Skeletal muscle satellite cell (primary cell): ENCODE measurements at regions not wholly inside any gene's neighbourhood (a gene's known extent, or its start where the extent isn't known, plus 50 kb on each side); places are given as distances from the start of the nearest gene placed in this dataset.
"Not testable (repeated sequence)": the region's sequence is repeated elsewhere in the genome, so short reads cannot be mapped to it uniquely, and the experiment has no call there.

Experiments
- H3K27me3 ChIP-seq: 2 replicates; pipeline ENCODE4 v1.7.0; 2013; ENCODE audit warnings: low read length; ENCODE audit not compliant: control insufficient read depth, insufficient read depth
- H3K36me3 ChIP-seq: 2 replicates; pipeline ENCODE4 v1.7.0; 2013; ENCODE audit warnings: mild to moderate bottlenecking, control low read depth, low read length; ENCODE audit not compliant: insufficient read depth
- H3K4me1 ChIP-seq: 2 replicates; pipeline ENCODE4 v1.7.0; 2013; ENCODE audit warnings: low read length; ENCODE audit not compliant: control insufficient read depth, insufficient read depth
- H3K4me2 ChIP-seq: 2 replicates; pipeline ENCODE4 v1.7.0; 2013; ENCODE audit warnings: mild to moderate bottlenecking, low read length
- H3K4me3 ChIP-seq: 2 replicates; pipeline ENCODE4 v1.7.0; 2013; ENCODE audit warnings: low read length
- H3K9ac ChIP-seq: 2 replicates; pipeline ENCODE4 v1.7.0; 2013; ENCODE audit warnings: mild to moderate bottlenecking, low read depth, low read length, moderate library complexity
- H3K9me3 ChIP-seq: replicated peaks from 2 replicates; pipeline ENCODE4 v1.7.0; 2013; ENCODE audit warnings: mild to moderate bottlenecking, control low read depth, low read length

DNA sequence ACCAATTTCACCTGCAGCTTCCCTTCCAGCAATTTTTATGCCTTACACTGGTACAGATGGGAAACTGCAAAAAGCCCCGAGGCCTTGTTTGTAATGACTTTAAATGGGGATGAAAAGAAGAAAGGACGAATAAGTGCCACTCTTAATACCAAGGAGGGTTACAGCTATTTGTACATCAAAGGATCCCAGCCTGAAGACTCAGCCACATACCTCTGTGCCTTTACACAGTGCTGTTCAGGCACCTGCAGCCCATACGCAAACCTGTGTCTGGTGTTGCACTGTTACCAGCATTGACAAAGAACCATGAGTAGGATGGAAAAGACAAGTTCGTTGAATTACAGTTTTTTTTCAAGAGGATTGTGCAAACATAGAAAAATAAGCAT lies 432.0 kb upstream of the OR4E1 start:
- Histone ChIP-seq H3K9me3 (no peaks in the 10 kb centered on the region), H3K4me1 (no peaks in the 10 kb centered on the region), H3K4me2 (no peak overlapping the region), H3K27me3 (peaks cover 14% of the 10 kb centered on the region), H3K4me3 (no peak overlapping the region), H3K36me3 (no peaks in the 10 kb centered on the region), H3K9ac (no peak overlapping the region)

DNA sequence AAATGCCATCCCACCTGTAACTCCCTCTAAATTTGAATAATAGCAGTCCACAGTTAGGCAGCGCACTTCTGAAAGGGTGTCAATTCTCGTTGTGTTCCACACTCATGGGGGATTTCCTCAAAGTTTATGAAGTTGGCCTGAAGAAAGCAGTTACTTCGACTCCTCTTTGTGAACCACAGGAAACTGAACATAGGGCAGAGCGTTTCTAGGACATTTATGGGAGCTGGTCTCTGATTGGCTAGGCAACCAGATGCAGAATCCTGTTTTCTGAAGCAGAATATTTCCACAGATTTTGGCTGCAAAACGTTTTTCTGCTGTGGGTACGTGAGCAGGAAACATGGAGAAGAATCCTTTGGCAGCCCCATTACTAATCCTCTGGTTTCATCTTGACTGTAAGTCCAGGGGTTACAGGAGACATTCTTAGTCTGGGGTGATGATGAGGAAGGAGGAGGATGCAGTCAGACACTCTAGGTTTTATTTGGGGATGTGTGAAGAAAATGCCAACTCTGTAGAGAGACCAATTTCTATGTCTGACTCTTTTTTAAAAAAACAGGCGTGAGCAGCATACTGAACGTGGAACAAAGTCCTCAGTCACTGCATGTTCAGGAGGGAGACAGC lies 431.5 kb upstream of the OR4E1 start:
- Histone ChIP-seq H3K4me3 (no peak overlapping the region), H3K36me3 (no peaks in the 10 kb centered on the region)

DNA sequence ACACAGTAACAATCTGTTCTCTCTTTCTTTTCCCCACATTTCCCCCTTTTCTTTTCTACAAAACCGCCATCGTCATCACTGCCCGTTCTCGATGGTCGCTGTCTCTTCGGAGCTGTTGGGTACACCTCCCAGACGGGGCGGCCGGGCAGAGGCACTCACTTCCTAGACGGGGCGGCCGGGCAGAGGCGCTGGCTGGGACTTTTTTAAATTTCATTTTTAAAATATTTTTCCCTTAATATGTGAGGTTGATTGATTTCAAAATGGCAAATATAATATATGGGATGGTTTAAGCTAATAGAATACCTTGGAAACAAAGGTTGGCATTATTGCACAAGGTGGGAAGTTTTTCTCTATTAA lies 427.1 kb upstream of the OR4E1 start:
- not testable (repeated sequence) for H3K9ac ChIP-seq, H3K4me2 ChIP-seq, H3K4me3 ChIP-seq, H3K36me3 ChIP-seq, H3K9me3 ChIP-seq, H3K4me1 ChIP-seq
- peaks cover 29% of the 10 kb centered on the region for H3K27me3 ChIP-seq

More for the DNA sequence above, 431.5 kb upstream of the OR4E1 start:
- H3K4me2 ChIP-seq, result no peak overlapping the region
- no peak overlapping the region for H3K9ac ChIP-seq
- H3K9me3 ChIP-seq, result no peaks in the 10 kb centered on the region
- H3K4me1 ChIP-seq, result no peaks in the 10 kb centered on the region
- H3K27me3 ChIP-seq, result peaks cover 14% of the 10 kb centered on the region

DNA sequence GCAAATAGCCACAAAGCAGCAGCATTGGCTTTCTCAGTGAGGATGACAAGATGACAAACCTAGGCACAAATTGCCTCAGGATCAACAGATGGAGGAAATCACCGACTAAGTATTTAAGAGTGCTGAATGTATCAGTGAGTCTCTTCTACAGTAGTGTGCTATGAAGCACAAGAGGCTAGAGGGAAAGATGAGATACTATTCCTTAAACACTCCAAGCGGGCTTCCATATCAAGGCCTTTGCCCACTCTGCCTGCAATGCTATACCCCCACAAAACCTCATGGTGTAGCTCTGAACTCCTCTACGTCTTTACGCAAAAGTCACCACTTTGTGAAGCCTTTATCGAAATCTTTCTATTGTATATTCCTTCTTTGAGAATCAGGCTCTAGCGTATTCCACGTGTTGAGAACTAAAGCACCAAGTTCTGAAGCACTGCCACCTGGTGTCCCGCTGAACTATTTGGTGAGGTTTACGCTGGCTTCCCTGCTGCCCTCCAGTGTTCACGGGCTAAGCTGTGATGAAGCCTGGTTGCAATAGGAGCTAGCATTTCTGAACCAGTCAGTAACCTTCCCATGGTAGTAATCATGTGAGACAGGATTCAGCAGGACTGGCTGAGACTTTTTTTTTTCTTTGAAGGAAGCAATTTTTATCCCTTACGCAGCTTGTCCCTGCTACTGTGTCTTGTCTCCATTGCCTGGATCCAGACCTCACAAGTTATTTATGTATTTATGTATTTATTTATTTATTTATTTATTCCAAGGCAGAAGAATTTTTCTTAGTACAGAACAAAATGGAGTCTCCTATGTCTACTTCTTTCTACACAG lies 426.5 kb upstream of the OR4E1 start:
- H3K36me3 ChIP-seq, result no peaks in the 10 kb centered on the region

DNA sequence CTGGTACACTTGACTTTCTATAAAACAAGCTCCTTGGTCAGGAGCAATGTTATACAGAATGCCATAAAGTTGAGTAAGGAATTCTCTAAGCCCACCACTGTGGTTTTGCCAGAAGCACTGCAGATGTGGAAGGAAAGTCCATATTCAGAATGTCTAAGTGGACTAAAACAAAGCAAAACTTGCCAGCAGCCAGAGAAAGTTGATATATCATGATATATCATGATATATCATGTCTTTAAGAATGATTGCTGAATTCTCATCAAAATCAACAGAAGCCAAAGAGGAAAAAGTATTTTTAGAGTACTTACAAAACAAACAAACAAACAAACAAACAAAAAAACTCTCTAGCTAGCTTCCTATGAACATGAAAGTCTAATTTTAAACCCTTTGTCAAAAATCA lies 424.8 kb upstream of the OR4E1 start:
- Histone ChIP-seq H3K4me1 (no peaks in the 10 kb centered on the region), H3K27me3 (peaks cover 16% of the 10 kb centered on the region), H3K9ac (no peak overlapping the region), H3K4me3 (no peak overlapping the region), H3K9me3 (no peaks in the 10 kb centered on the region), H3K4me2 (no peak overlapping the region), H3K36me3 (no peaks in the 10 kb centered on the region)

More for the DNA sequence above, 426.5 kb upstream of the OR4E1 start:
- no peak overlapping the region for H3K4me2 ChIP-seq
- no peaks in the 10 kb centered on the region for H3K9me3 ChIP-seq
- no peak overlapping the region for H3K4me3 ChIP-seq
- no peak overlapping the region for H3K9ac ChIP-seq
- peaks cover 24% of the 10 kb centered on the region for H3K27me3 ChIP-seq
- no peaks in the 10 kb centered on the region for H3K4me1 ChIP-seq

DNA sequence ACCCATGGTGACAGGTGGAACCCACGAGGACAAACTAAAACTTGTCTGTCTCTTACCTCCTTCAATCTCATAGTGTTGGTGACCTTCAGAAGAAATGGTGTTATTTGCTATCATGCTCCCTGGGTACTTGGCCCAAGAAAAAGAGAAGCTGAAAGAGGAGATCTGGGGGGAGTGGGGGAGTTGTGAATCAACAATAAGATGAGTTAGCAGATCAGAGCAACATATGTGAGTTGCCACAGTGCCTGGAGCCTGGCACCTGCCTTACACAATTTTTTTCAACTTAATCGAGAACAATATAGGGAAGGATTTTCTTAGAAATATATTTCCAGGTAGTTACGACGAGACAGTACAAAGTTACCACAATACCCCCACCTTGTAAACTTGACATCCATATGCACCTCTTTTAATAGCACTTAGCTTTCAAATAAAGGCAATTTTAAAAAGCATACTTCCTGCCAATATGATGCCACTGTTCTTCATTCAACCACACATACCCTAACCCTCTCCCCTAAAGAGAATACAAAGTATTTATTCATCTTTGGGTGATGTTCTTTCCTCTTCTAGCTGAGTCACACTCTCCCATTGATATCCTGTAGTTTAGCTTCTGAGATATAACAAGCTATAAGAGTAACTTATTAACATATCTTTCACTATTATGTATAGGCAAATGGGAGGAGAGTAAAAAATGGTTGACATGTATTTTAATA lies 424.1 kb upstream of the OR4E1 start:
- Histone ChIP-seq H3K4me2 (no peak overlapping the region), H3K9me3 (no peaks in the 10 kb centered on the region), H3K9ac (no peak overlapping the region), H3K4me1 (no peaks in the 10 kb centered on the region), H3K36me3 (no peaks in the 10 kb centered on the region), H3K27me3 (peaks cover 16% of the 10 kb centered on the region), H3K4me3 (no peak overlapping the region)

DNA sequence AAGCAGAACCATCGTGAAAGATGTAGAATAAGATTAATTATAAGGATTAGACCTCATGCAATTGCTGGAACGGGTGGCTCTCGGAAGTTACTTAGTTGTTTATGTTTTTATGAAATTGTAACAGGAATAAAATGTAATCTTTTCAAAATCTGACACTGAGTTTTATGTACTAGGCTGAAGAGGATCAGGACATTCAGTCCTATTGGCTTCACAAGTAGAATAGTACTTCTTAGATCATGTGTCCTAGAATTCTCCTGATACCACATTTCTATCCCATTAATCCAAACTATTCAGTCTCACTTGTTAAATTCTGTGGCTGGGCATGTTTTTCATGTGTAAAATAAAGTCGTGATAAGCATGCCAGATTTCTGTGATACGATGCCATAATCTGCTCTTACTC lies 423.5 kb upstream of the OR4E1 start:
- Histone ChIP-seq H3K36me3 (no peaks in the 10 kb centered on the region), H3K4me1 (no peaks in the 10 kb centered on the region), H3K4me3 (no peak overlapping the region)

DNA sequence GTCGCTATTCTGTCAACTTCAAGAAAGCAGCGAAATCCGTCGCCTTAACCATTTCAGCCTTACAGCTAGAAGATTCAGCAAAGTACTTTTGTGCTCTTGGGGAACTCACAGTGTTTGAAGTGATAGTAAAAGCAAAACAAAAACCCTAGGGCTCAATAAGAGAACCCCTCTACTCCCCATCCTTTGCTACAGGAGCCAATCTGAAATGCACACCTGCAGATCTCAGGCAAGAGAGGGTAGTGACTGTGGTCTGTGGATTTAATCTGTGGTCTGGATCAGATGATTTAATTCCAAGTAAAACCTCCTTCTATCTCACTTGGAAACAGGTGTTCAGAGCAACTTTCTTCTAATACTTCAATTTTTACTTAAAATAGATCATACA lies 422.9 kb upstream of the OR4E1 start:
- H3K4me1 ChIP-seq, result no peaks in the 10 kb centered on the region
- H3K4me3 ChIP-seq, result no peak overlapping the region
- no peak overlapping the region for H3K9ac ChIP-seq
- no peaks in the 10 kb centered on the region for H3K9me3 ChIP-seq
- H3K27me3 ChIP-seq, result peaks cover 16% of the 10 kb centered on the region
- no peak overlapping the region for H3K4me2 ChIP-seq
- no peaks in the 10 kb centered on the region for H3K36me3 ChIP-seq

More for the DNA sequence above, 423.5 kb upstream of the OR4E1 start:
- Histone ChIP-seq H3K9me3 (no peaks in the 10 kb centered on the region), H3K9ac (no peak overlapping the region), H3K27me3 (peaks cover 16% of the 10 kb centered on the region), H3K4me2 (no peak overlapping the region)

DNA sequence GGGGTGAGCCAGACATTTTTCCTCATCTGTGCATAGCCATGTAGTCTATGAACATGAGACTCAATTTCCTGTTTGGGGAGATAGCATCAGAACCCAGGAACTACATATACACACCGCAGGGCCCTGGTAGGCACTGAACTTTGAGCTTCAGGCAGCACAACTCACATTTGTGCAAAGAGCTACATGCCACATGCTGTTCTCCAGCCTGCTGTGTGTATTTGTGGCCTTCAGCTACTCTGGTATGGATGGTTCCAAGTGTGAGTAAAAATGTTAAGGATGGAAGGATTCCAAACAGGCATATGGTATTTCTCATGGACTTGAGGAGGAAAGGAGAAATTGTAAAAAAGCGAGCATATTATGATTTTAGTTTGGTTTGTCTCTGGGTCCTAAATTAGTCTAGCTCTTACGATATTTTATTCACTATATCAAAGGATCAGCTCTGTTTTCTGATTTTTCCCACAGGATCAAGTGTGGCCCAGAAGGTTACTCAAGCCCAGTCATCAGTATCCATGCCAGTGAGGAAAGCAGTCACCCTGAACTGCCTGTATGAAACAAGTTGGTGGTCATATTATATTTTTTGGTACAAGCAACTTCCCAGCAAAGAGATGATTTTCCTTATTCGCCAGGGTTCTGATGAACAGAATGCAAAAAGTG lies 422.4 kb upstream of the OR4E1 start:
- H3K27me3 ChIP-seq, result peaks cover 16% of the 10 kb centered on the region
- no peaks in the 10 kb centered on the region for H3K36me3 ChIP-seq
- no peaks in the 10 kb centered on the region for H3K4me1 ChIP-seq
- H3K4me2 ChIP-seq, result no peak overlapping the region
- H3K9me3 ChIP-seq, result no peaks in the 10 kb centered on the region
- no peak overlapping the region for H3K4me3 ChIP-seq
- no peak overlapping the region for H3K9ac ChIP-seq

DNA sequence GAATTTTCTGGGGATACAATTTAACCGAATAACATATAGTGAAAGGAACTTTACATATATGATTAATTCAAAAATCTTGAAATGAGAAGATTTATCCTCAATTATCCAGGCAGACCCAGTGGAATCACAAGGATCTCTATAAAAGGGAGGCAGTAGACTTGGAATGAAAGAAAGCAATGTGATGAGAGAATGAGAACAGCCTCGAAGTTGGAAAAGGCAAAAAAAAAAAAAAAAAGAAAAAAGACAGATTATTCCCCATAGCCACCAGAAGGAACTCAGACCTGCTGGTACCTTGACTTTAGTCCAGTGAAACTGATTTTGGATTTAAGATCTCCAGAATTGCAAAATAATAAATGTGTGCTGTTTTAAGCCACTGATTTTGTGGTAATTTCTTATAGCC lies 416.3 kb upstream of the OR4E1 start:
- Histone ChIP-seq H3K4me2 (no peak overlapping the region), H3K27me3 (no peaks in the 10 kb centered on the region), H3K36me3 (no peaks in the 10 kb centered on the region), H3K9me3 (no peaks in the 10 kb centered on the region), H3K9ac (no peak overlapping the region), H3K4me3 (no peak overlapping the region), H3K4me1 (no peaks in the 10 kb centered on the region)

DNA sequence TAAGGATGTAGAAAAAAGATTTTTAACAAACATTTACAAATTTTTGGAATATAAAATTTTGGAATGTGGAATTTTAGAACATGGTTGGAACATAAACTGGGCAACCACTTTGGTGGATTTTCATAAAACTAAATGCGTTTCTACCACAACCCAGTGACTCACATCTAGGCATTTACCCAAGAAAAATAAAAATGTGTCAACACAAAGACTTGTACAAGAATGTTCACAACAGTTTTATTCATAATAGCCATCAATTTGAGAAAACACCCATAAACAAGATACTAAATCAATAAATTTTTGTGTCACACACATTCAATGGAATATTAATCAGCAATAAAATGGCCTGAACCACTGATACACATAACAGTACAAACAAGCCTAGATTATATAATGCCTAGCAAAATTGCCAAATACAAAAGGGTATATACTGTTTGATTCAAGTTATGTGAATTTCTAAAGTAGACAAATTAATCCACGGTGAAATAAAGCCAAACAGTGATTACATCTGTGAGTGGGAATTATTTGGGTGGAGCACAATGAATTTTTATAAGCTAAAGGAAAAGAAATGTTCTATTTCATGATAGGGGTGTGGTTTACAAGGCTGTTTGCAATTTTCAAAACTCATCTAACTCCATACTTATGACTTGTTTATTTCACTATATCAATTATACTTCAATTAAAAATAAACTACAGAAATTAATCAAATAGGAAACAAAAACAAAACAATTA lies 415.2 kb upstream of the OR4E1 start:
- Histone ChIP-seq H3K9me3 (no peaks in the 10 kb centered on the region), H3K4me2 (no peak overlapping the region), H3K4me1 (no peaks in the 10 kb centered on the region), H3K36me3 (no peaks in the 10 kb centered on the region), H3K9ac (no peak overlapping the region), H3K4me3 (no peak overlapping the region), H3K27me3 (no peaks in the 10 kb centered on the region)
